Jurkat, Clone E6-1 (cell line): ENCODE measurements at regions not wholly inside any gene's neighbourhood (a gene's known extent, or its start where the extent isn't known, plus 50 kb on each side); places are given as distances from the start of the nearest gene placed in this dataset.
"Not testable (repeated sequence)": the region's sequence is repeated elsewhere in the genome, so short reads cannot be mapped to it uniquely, and the experiment has no call there.

Source experiments
- DNase-seq: peaks from one replicate; pipeline ENCODE4 v3.0.0-alpha.2; 2011; ENCODE audit warnings: low read depth, low spot score
- H3K4me3 ChIP-seq: 2 replicates; pipeline ENCODE4 v1.5.1; 2011; ENCODE audit warnings: mild to moderate bottlenecking, low read length, control low read depth, moderate library complexity

DNA sequence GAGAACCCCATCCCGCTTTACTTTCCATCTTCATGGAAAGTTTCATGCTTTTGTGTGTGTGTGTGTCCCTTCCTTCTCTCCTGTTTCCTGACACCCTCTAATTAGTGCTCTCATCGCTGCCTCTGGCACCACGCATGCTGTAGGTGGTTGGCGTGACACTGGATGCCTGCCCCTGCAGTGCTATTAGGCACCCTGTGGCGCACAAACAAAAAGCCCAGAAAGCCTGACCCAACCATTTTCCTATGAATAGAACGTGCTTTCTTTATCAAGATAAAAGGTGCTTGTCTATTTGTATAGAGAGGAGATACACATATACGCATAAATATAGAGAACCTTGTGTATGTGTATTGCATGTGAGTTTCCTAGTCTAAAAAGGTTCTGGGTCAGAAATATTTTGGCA is 120.8 kb upstream of the CDCA7L start:
- DNase-seq, result no peak
- H3K4me3 ChIP-seq, result no peak overlapping the region

DNA sequence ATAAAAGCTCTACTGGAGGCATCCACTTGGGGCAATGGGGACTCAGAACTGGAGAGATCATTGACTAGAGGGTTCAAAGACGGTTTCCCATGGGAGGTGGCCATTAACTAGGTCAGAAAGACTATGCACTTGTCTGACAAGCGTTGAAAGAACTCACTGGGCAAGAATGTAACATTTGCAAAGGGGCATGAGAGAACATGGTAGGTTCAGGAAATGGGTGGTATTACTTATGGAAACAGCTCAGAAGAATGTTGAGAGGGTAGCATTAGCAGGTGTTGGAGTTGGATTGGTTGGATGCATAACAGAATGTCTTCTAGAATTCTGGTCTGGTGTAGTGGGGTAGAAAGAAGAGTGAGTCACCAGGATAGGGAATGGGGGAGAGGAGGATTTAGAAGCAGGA is 119.1 kb upstream of the CDCA7L start:
- DNase-seq, result no peak
- no peak overlapping the region for H3K4me3 ChIP-seq

DNA sequence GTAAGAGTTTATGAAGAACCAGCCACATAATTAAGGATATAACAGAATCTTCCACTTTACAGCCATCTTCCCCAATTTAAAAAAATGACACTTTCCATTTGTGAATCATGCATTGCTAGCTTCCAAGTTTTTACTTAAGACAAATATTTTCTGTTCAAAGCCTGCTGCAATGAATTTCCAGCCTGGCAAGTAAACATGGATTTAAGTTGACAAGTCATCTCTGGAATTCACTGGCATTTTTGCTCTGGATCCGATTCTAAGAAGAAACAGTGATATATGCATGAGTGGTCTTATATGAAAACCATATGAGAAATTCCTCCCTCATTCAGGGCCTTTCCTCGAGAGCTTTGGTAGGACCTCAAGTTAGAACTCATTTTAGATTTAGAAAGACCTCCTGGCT is 116.1 kb upstream of the CDCA7L start:
- no peak overlapping the region for H3K4me3 ChIP-seq
- DNase-seq, result no peak

- no peak overlapping the region for H3K4me3 ChIP-seq
- no peak for DNase-seq
Measured at GRCh38 chr7:22060863-22061262, 115.2 kb upstream of the CDCA7L start.

GRCh38 chr7:22060197-22060596 is 114.5 kb upstream of the CDCA7L start:
- H3K4me3 ChIP-seq, result no peak overlapping the region
- DNase-seq, result no peak

DNA sequence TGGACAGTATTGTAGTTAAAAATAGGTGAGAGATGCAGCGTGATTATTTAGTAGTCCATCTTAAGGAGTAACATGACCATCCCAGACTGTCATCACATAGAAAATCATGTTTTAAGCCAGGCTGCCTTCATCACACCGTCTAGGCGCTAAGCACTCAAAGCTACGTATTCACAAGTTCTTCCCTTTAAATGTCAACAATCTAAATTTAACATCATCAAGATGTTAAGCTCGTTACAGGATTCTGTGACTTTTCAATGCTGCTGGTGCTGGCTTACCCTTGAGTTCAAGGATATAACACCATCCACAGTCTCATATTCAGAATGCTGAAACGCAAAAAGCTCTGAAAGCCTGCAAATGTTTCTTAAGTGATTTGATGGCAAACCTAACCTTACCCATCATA is 109.5 kb upstream of the CDCA7L start:
- no peak for DNase-seq
- no peak overlapping the region for H3K4me3 ChIP-seq

DNA sequence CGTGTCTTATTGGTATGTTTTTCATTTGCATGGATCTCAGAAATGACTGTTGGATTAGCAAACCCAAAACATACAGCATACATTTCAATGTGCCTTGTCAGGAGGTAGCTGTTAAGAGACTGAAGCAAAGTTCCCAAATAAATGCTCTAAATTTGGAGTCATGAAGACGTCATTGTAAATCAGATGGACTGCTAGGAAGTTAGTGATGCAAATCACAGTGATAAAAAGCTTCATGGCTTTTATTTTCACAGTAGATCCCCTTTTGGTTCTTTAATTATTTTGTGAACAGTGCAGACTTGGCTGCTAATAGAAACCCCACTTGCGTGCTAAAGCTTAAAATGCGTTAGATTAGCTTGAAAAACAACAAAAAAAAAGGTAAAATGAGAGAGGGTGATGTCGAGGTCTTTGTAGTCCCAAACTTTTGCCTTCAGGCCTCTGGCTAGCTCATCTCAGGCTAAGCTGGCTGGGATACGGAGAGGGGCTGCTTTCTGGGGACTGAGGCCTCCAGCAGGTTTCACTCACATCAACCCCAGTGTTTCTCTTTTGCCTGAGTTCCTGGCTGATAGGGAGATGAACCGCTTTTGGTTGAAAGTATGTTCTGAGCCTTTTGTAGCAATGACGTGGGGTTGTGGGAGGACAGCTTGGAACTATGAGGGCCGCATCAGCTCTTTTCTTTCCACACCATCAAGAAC is 107.1 kb upstream of the CDCA7L start:
- no peak for DNase-seq
- H3K4me3 ChIP-seq, result no peak overlapping the region

DNA sequence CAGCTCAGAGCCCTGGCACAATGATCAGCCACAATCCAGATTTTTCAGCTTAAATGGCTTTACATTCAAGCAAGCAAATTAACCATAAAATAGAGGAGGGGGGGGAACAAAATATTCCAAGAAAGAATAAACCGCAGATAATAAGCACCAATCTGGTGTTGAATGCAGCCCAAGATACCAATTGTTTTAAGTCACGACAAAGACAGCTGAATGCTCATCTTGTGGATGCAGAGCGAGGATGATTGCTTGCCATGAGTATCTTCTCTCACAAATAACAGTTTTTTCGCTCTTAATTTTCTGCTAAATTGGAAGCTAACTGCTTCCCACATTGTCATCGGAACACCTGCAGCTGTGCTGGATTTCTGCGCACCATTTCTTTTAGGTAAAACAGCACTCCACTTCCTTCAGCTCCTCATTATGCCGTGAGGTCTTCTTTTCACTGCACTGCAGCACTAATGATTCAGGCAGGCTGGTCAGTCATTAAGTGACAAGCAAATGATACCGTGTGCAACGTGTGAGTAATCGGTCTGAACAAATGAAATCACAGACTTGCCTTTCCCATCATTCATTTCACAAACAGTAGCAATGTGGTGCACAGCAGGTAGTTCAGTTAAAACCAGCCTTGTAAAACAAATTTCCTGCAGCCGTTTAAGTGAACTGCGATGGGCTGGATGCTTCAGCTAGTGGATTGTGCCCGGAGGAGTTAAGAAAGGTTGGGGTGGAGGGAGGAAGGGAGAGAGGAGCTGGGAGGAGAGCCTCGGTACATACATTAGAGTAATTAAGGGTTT is 106.4 kb upstream of the CDCA7L start:
- DNase-seq, result no peak
- no peak overlapping the region for H3K4me3 ChIP-seq

- H3K4me3 ChIP-seq, result no peak overlapping the region
- DNase-seq, result no peak
Measured at GRCh38 chr7:22049766-22050500, 104.2 kb upstream of the CDCA7L start.

- H3K4me3 ChIP-seq, result no peak overlapping the region
- no peak for DNase-seq
Measured at GRCh38 chr7:22043367-22043766, 97.7 kb upstream of the CDCA7L start.

- H3K4me3 ChIP-seq, result no peak overlapping the region
- DNase-seq, result no peak
Measured at GRCh38 chr7:22040923-22041595, 95.4 kb upstream of the CDCA7L start.

DNA sequence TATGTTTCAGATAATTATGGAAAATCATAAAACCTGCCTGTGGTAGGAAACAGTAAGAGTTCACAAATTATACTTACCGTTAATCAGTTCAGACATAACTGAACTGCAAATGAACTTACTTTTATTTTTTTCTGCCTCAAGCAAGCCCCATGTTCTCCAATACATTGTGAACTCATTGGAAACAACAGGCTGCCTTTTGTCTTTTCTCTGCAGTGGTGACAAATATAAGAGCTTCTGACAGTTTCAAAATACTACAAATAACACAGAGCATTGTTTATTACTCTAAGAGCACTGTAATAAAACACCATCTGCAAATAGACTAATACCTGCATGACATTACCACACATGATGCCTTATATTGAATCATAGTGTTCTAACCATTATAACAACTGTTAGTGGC is 94.0 kb upstream of the CDCA7L start:
- H3K4me3 ChIP-seq, result no peak overlapping the region
- DNase-seq, result no peak

DNA sequence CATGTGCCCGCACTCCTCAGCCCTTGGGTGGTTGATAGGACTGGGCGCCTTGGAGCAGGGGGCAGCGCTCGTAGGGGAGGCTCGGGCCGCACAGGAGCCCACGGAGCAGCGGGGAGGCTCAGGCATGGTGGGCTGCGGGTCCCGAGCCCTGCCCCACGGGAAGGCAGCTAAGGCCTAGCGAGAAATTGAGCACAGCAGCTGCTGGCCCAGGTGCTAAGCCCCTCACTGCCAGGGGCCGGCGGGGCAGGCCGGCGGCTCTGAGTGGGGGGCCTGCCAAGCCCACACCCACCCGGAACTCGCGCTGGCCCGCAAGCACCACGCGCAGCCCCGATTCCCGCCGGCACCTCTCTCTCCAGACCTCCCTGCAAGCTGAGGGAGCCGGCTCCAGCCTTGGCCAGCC is 86.7 kb upstream of the CDCA7L start:
- DNase-seq, H3K4me3 ChIP-seq: not testable (repeated sequence)

DNA sequence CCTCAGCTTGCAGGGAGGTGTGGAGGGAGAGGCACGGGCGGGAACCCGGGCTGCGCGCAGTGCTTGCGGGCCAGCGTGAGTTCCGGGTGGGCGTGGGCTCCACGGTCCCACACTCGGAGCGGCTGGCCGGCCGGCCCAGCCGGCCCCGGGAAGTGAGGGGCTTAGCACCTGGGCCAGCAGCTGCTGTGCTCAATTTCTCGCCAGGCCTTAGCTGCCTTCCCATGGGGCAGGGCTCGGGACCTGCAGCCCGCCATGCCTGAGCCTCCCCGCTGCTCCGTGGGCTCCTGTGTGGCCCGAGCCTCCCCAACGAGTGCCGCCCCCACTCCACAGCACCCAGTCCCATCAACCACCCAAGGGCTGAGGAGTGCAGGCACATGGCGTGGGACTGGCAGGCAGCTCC is 83.0 kb upstream of the CDCA7L start:
- DNase-seq, H3K4me3 ChIP-seq: not testable (repeated sequence)

DNA sequence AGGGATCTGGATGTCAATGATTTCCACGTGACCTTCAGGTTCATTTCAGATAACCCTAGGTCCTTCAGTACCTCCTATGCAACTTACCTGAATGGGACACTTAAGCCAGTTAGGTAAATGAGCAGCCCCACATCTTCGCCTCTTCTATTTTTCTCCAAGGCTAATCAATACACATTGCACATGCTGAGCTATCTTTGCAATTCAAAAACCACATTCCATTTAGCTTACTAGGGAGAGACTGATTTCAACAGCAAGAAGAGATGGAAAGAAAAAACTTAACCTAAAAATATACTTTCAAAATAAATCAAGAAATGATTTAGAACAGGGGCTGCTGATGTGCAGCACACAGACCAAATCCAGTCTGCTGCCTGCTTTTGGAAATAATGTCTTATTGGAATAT is 81.8 kb upstream of the CDCA7L start:
- no peak for DNase-seq
- no peak overlapping the region for H3K4me3 ChIP-seq

DNA sequence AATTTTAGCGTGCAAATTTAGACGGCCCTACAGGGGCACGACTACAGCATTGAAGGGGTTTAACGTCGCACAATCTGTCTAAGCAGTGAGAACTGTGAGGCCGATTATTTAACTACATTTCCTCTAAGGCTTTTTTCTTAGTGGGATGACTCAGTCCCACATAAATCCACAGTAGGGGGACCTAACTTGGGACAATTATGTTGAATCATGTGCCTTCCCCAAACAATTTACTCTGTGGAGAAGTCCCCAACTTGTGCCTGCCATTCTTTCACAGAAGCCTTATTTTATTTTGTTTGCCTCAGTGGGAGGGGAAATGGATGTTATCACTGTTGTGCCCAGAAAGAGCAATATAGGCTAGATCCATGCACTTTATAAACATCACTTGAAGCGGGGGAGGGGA is 80.3 kb upstream of the CDCA7L start:
- DNase-seq, result no peak
- H3K4me3 ChIP-seq, result no peak overlapping the region

DNA sequence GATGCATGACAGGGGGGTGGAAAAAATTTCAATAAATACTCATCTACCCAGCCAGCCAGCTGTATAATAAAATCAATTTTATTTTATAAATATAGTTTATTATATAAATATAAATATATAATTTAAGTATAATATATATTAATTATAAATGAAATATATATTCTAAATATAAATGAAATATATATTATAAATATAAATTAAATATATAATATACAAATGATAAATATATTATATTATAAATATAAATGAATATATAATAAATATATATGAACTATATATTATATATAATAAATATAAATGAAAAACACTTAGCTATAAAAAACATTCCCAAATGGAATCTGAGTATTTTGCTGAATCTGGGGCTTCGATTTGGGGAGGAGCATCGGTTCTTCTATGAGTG is 79.4 kb upstream of the CDCA7L start:
- no peak for DNase-seq
- H3K4me3 ChIP-seq, result no peak overlapping the region

DNA sequence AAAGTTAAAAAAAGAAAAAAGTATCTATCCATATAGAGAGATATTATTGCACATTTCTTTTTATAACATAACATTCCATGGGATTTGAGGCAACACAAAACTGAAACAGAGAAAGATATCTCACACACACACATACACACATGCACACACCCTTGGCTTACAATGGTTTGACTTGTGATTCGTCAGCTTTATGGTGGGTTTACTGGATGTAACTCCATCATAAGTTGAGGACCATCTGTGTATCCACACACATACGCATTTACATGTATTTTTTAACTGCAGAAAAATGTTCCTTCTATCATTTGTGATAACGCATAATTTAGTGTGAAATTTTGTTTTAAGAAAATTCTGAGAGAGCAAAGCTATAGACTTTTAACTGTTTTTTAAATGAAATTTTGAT is 74.2 kb upstream of the CDCA7L start:
- no peak for DNase-seq
- H3K4me3 ChIP-seq, result no peak overlapping the region

- no peak for DNase-seq
- H3K4me3 ChIP-seq, result no peak overlapping the region
Measured at GRCh38 chr7:22016507-22016906, 70.8 kb upstream of the CDCA7L start.

DNA sequence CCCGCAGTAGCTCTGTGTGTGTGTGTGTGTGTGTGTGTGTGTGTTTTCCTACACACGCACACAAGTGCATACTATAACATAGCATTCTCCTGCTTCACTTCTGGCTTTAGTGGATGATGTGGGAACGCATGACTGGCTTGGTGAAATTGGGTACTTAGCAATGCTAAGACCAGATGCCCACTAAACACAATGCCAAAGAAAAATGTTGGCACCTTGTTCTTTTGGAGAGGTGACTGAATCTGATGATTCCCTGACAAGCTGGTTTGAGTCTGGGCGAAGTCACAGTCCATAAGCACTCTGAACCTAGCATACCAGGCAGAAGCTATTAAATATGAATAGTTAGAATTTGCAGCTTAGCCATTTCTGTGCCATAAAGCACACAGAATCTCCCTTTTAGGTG is 68.0 kb upstream of the CDCA7L start:
- H3K4me3 ChIP-seq, result no peak overlapping the region
- no peak for DNase-seq
